ENCODE measurements at regions not wholly inside any gene's neighbourhood (a gene's known extent, or its start where the extent isn't known, plus 50 kb on each side); places are given as distances from the start of the nearest gene placed in this dataset.
A peak's percentile ranks its signal among the peaks of the same experiment; 100 is the strongest.

DNA sequence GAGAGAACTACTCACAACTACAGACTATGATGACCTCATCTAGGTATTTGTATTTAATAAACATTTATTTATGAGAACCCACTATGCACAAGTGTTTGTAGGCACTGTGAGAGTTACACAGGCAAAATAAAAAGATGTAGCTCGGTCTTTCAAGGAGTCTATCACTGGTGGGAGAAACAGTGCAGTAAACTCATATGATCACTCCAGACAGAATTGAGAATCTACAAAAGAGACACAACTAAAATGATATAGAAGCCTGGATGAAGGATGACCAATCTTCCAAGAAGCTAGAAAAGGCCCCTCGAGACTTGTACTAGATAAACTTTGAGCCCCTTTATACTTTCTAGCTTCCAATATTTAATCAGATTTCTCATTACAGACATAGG is 70.2 kb upstream of the ZBTB20 start:
- Mint-ChIP-seq H3K27me3 (ENCODE audit: insufficient read depth, unreplicated experiment) (no peaks in the 10 kb centered on the region), H3K27ac (ENCODE audit: low read depth, unreplicated experiment) (no peak overlapping the region)
- TF ChIP-seq, protein P1, sequence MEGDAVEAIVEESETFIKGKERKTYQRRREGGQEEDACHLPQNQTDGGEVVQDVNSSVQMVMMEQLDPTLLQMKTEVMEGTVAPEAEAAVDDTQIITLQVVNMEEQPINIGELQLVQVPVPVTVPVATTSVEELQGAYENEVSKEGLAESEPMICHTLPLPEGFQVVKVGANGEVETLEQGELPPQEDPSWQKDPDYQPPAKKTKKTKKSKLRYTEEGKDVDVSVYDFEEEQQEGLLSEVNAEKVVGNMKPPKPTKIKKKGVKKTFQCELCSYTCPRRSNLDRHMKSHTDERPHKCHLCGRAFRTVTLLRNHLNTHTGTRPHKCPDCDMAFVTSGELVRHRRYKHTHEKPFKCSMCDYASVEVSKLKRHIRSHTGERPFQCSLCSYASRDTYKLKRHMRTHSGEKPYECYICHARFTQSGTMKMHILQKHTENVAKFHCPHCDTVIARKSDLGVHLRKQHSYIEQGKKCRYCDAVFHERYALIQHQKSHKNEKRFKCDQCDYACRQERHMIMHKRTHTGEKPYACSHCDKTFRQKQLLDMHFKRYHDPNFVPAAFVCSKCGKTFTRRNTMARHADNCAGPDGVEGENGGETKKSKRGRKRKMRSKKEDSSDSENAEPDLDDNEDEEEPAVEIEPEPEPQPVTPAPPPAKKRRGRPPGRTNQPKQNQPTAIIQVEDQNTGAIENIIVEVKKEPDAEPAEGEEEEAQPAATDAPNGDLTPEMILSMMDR (IDR thresholded peaks at IDR 0.05; ENCODE audit: unreplicated experiment) = no peak

DNA sequence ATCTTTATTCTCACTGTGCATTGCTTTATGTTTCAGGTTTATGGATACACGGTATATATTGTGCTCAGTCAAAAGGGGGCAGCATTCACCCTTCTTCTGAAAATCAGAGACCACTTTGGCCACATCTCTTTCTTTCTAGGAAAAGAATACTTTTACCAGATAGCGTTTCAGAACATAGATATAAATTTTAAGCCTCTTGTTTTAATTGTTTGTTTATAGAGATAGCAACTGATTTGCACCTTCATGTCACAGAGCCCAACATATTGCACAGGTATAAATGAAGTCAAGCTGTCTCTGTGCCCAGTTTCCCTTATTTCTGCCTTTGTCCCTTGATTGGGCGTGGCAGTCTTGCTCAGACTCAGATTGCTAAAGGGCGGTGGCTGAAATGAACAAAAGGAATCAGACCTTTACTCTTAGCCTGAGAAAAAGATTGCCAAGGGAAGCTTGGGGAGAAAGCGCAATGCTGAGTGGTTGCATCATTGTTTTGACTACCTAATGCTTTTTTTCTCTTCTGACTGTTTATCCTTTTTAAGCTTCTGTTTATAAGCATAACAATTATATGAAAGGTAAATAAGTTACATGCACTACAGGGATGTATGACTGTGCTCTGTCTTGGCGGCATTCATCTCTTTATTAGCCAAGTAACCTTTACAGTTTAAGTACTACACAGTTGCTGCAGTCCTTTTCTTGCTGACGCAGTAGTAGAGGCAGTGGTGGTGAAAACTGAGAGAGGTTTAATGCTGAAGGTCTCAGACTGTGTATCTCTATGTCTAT is 70.8 kb upstream of the ZBTB20 start:
- BruUV-seq (replicated peaks) = no TSS peak
- intact Hi-C loops (cut with micrococcal nuclease) = loop anchor here (1.0 kb wide), 5 partner anchors 218 to 601 kb away; no protein-coding TSS in a partner anchor
- ChIA-PET CTCF (interaction anchor here (0.6 to 3.8 kb wide), 59 partner anchors 9 to 1054 kb away, joined by 3 to 33 read pairs (median 4); no protein-coding TSS in a partner anchor), POLR2A (interaction anchor here (0.6 to 1.2 kb wide), 5 partner anchors 22 to 1265 kb away, joined by 3 to 5 read pairs (median 3); no protein-coding TSS in a partner anchor)
- Mint-ChIP-seq H3K27me3 (ENCODE audit: insufficient read depth, unreplicated experiment) (no peaks in the 10 kb centered on the region), H3K9me3 (ENCODE audit: unreplicated experiment) (no peaks in the 10 kb centered on the region), H3K4me3 (ENCODE audit: unreplicated experiment) (no peak overlapping the region), H3K36me3 (ENCODE audit: insufficient read depth, unreplicated experiment) (no peaks in the 10 kb centered on the region), H3K27ac (ENCODE audit: low read depth, unreplicated experiment) (peak overlapping the region; percentile 9), H3K4me1 (ENCODE audit: insufficient read depth, unreplicated experiment) (peaks cover 8% of the 10 kb centered on the region)
- TF ChIP-seq, protein P1 (IDR thresholded peaks at IDR 0.05; ENCODE audit: unreplicated experiment) = peak; percentile 81
- peak; percentile 71 for DNase-seq (ENCODE audit: unreplicated experiment)

More for the DNA sequence above, 70.2 kb upstream of the ZBTB20 start:
- DNase-seq (ENCODE audit: unreplicated experiment) = no peak
- peaks cover 8% of the 10 kb centered on the region for H3K4me1 Mint-ChIP-seq (ENCODE audit: insufficient read depth, unreplicated experiment)
- no peaks in the 10 kb centered on the region for H3K9me3 Mint-ChIP-seq (ENCODE audit: unreplicated experiment)
- ChIA-PET POLR2A (interaction anchor here (0.7 to 1.1 kb wide), 2 partner anchors 474 to 475 kb away, joined by 3 read pairs; no protein-coding TSS in a partner anchor), CTCF (interaction anchor here (0.6 to 3.8 kb wide), 45 partner anchors 9 to 619 kb away, joined by 3 to 33 read pairs (median 4); no protein-coding TSS in a partner anchor)
- no TSS peak for BruUV-seq (replicated peaks)
- no peaks in the 10 kb centered on the region for H3K36me3 Mint-ChIP-seq (ENCODE audit: insufficient read depth, unreplicated experiment)
- H3K4me3 Mint-ChIP-seq (ENCODE audit: unreplicated experiment) = no peak overlapping the region
- intact Hi-C loops (cut with micrococcal nuclease) = loop anchor here (1.0 kb wide), 5 partner anchors 219 to 602 kb away; no protein-coding TSS in a partner anchor

DNA sequence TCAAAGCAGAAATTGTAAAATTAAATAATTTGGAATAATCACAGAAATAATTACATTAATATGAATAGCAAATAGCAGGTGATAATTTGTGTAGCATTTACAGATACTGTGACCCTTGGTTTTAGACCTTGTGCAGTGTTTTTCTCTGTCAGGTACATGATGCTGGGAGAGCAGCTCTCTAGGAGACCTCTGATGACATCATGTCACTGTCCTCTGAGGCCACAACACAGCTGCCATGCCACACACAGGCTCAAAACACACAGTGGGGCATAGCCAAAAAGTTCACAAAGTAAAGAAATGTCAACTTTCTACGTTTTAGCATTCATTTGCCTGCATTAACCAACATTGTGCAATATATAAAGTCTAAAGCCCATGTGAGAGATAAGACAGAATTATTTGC is 71.8 kb upstream of the ZBTB20 start:
- no TSS peak for BruUV-seq (replicated peaks)
- H3K27ac Mint-ChIP-seq (ENCODE audit: low read depth, unreplicated experiment) = no peak overlapping the region

DNA sequence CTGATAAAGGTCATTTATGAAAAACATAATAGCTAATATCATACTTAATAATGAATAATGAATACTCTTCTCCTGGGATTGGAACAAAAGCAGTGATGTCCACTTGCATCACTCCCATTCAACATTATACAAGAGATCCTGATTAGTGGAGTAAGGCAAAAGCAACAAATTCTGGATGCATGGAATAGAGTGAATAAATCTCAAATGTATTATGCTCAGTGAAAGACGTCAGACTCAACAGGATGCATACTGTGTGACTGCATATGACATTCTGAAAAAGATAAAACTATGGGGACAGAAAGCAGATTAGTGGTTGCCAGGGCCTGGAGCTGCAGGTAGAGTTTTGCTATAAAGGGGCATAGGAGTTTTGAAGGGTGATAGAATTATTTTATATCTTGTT is 77.6 kb upstream of the ZBTB20 start:
- Mint-ChIP-seq H3K4me1 (ENCODE audit: insufficient read depth, unreplicated experiment) (no peaks in the 10 kb centered on the region), H3K27ac (ENCODE audit: low read depth, unreplicated experiment) (no peak overlapping the region), H3K9me3 (ENCODE audit: unreplicated experiment) (no peaks in the 10 kb centered on the region), H3K4me3 (ENCODE audit: unreplicated experiment) (no peak overlapping the region), H3K27me3 (ENCODE audit: insufficient read depth, unreplicated experiment) (no peaks in the 10 kb centered on the region), H3K36me3 (ENCODE audit: insufficient read depth, unreplicated experiment) (no peaks in the 10 kb centered on the region)
- no TSS peak for BruUV-seq (replicated peaks)
- ChIA-PET POLR2A (no interaction called here), CTCF (no interaction called here)
- DNase-seq (ENCODE audit: unreplicated experiment) = no peak
- intact Hi-C loops (cut with micrococcal nuclease) = no loop called here
- TF ChIP-seq, protein P1 (IDR thresholded peaks at IDR 0.05; ENCODE audit: unreplicated experiment) = no peak

More for the DNA sequence above, 71.8 kb upstream of the ZBTB20 start:
- Mint-ChIP-seq H3K9me3 (ENCODE audit: unreplicated experiment) (no peaks in the 10 kb centered on the region), H3K4me3 (ENCODE audit: unreplicated experiment) (no peak overlapping the region), H3K4me1 (ENCODE audit: insufficient read depth, unreplicated experiment) (peaks cover 8% of the 10 kb centered on the region), H3K27me3 (ENCODE audit: insufficient read depth, unreplicated experiment) (no peaks in the 10 kb centered on the region), H3K36me3 (ENCODE audit: insufficient read depth, unreplicated experiment) (no peaks in the 10 kb centered on the region)
- POLR2A ChIA-PET = interaction anchor here (0.9 to 1.2 kb wide), 2 partner anchors 21 to 218 kb away, joined by 4 to 5 read pairs; no protein-coding TSS in a partner anchor
- no peak for DNase-seq (ENCODE audit: unreplicated experiment)
- intact Hi-C loops (cut with micrococcal nuclease) = no loop called here
- TF ChIP-seq, protein P1 (IDR thresholded peaks at IDR 0.05; ENCODE audit: unreplicated experiment) = no peak
- CTCF ChIA-PET = interaction anchor here (0.6 to 3.8 kb wide), 19 partner anchors 9 to 599 kb away, joined by 3 to 33 read pairs (median 8); no protein-coding TSS in a partner anchor
